ENCODE measurements at regions not wholly inside any gene's neighbourhood (a gene's known extent, or its start where the extent isn't known, plus 50 kb on each side); places are given as distances from the start of the nearest gene placed in this dataset.

- Mint-ChIP-seq H3K36me3 (ENCODE audit: low read depth) (no peaks in the 10 kb centered on the region), H3K4me1 (ENCODE audit: low read depth) (peaks cover 64% of the 10 kb centered on the region), H3K4me3 (peak overlapping the region; percentile 49), H3K9me3 (no peaks in the 10 kb centered on the region), H3K27me3 (no peaks in the 10 kb centered on the region), H3K27ac (peak overlapping the region; percentile 36)
Observed at GRCh38 chr6:144335311-144335861, 50.3 kb downstream of the UTRN start.

GRCh38 chr6:144335914-144336313 lies 50.8 kb downstream of the UTRN start:
- peaks cover 69% of the 10 kb centered on the region for H3K4me1 Mint-ChIP-seq (ENCODE audit: low read depth)
- peak overlapping the region; percentile 36 for H3K27ac Mint-ChIP-seq
- H3K4me3 Mint-ChIP-seq: peak overlapping the region; percentile 49
- no peaks in the 10 kb centered on the region for H3K9me3 Mint-ChIP-seq
- H3K27me3 Mint-ChIP-seq: no peaks in the 10 kb centered on the region
- H3K36me3 Mint-ChIP-seq (ENCODE audit: low read depth): no peaks in the 10 kb centered on the region

- Mint-ChIP-seq H3K36me3 (ENCODE audit: low read depth) (no peaks in the 10 kb centered on the region), H3K27me3 (no peaks in the 10 kb centered on the region), H3K4me1 (ENCODE audit: low read depth) (peaks cover 79% of the 10 kb centered on the region), H3K4me3 (no peak overlapping the region), H3K9me3 (no peaks in the 10 kb centered on the region), H3K27ac (no peak overlapping the region)
Observed at GRCh38 chr6:144336900-144337299, 51.8 kb downstream of the UTRN start.

GRCh38 chr6:144338474-144338873 lies 53.3 kb downstream of the UTRN start:
- Mint-ChIP-seq H3K27me3 (no peaks in the 10 kb centered on the region), H3K27ac (no peak overlapping the region), H3K4me3 (no peak overlapping the region), H3K36me3 (ENCODE audit: low read depth) (no peaks in the 10 kb centered on the region), H3K9me3 (no peaks in the 10 kb centered on the region), H3K4me1 (ENCODE audit: low read depth) (peaks cover 89% of the 10 kb centered on the region)

- no peak overlapping the region for H3K4me3 Mint-ChIP-seq
- H3K27me3 Mint-ChIP-seq: no peaks in the 10 kb centered on the region
- H3K9me3 Mint-ChIP-seq: no peaks in the 10 kb centered on the region
- peaks cover 89% of the 10 kb centered on the region for H3K4me1 Mint-ChIP-seq (ENCODE audit: low read depth)
- H3K36me3 Mint-ChIP-seq (ENCODE audit: low read depth): no peaks in the 10 kb centered on the region
- no peak overlapping the region for H3K27ac Mint-ChIP-seq
Observed at GRCh38 chr6:144338951-144339700, 54.0 kb downstream of the UTRN start.

GRCh38 chr6:144339859-144340452 lies 54.8 kb downstream of the UTRN start:
- Mint-ChIP-seq H3K4me3 (no peak overlapping the region), H3K36me3 (ENCODE audit: low read depth) (peaks cover under 1% of the 10 kb centered on the region), H3K27ac (no peak overlapping the region), H3K4me1 (ENCODE audit: low read depth) (peaks cover 90% of the 10 kb centered on the region), H3K9me3 (no peaks in the 10 kb centered on the region), H3K27me3 (no peaks in the 10 kb centered on the region)

GRCh38 chr6:144340541-144341371 lies 55.6 kb downstream of the UTRN start:
- Mint-ChIP-seq H3K27ac (no peak overlapping the region), H3K4me3 (no peak overlapping the region), H3K4me1 (ENCODE audit: low read depth) (peaks cover 90% of the 10 kb centered on the region), H3K9me3 (no peaks in the 10 kb centered on the region), H3K27me3 (no peaks in the 10 kb centered on the region), H3K36me3 (ENCODE audit: low read depth) (peaks cover 4% of the 10 kb centered on the region)

GRCh38 chr6:144341831-144342527 lies 56.8 kb downstream of the UTRN start:
- no peaks in the 10 kb centered on the region for H3K9me3 Mint-ChIP-seq
- peak overlapping the region; percentile 33 for H3K27ac Mint-ChIP-seq
- no peak overlapping the region for H3K4me3 Mint-ChIP-seq
- peaks cover 4% of the 10 kb centered on the region for H3K36me3 Mint-ChIP-seq (ENCODE audit: low read depth)
- H3K4me1 Mint-ChIP-seq (ENCODE audit: low read depth): peaks cover 87% of the 10 kb centered on the region
- H3K27me3 Mint-ChIP-seq: no peaks in the 10 kb centered on the region

- Mint-ChIP-seq H3K4me3 (peak overlapping the region; percentile 98), H3K27me3 (no peaks in the 10 kb centered on the region), H3K4me1 (ENCODE audit: low read depth) (peaks cover 91% of the 10 kb centered on the region), H3K9me3 (peaks cover 10% of the 10 kb centered on the region), H3K36me3 (ENCODE audit: low read depth) (peaks cover 18% of the 10 kb centered on the region), H3K27ac (peak overlapping the region; percentile 99)
Observed at GRCh38 chr6:144343701-144344428, 58.7 kb downstream of the UTRN start.

- H3K27ac Mint-ChIP-seq: peak overlapping the region; percentile 99
- H3K27me3 Mint-ChIP-seq: no peaks in the 10 kb centered on the region
- peaks cover 10% of the 10 kb centered on the region for H3K9me3 Mint-ChIP-seq
- H3K4me1 Mint-ChIP-seq (ENCODE audit: low read depth): peaks cover 93% of the 10 kb centered on the region
- H3K36me3 Mint-ChIP-seq (ENCODE audit: low read depth): peaks cover 21% of the 10 kb centered on the region
- H3K4me3 Mint-ChIP-seq: peak overlapping the region; percentile 98
Observed at GRCh38 chr6:144344646-144345045, 59.5 kb downstream of the UTRN start.

- Mint-ChIP-seq H3K9me3 (peaks cover 10% of the 10 kb centered on the region), H3K27ac (peak overlapping the region; percentile 99), H3K36me3 (ENCODE audit: low read depth) (peaks cover 22% of the 10 kb centered on the region), H3K4me1 (ENCODE audit: low read depth) (peaks cover 95% of the 10 kb centered on the region), H3K27me3 (no peaks in the 10 kb centered on the region), H3K4me3 (peak overlapping the region; percentile 98)
Observed at GRCh38 chr6:144345451-144345850, 60.3 kb downstream of the UTRN start.

GRCh38 chr6:144346719-144347447 lies 61.7 kb downstream of the UTRN start:
- H3K27me3 Mint-ChIP-seq: no peaks in the 10 kb centered on the region
- peaks cover 10% of the 10 kb centered on the region for H3K9me3 Mint-ChIP-seq
- H3K27ac Mint-ChIP-seq: peak overlapping the region; percentile 94
- H3K4me3 Mint-ChIP-seq: peak overlapping the region; percentile 73
- peaks cover 22% of the 10 kb centered on the region for H3K36me3 Mint-ChIP-seq (ENCODE audit: low read depth)
- H3K4me1 Mint-ChIP-seq (ENCODE audit: low read depth): peaks cover 95% of the 10 kb centered on the region

- H3K36me3 Mint-ChIP-seq (ENCODE audit: low read depth): peaks cover 22% of the 10 kb centered on the region
- peak overlapping the region; percentile 73 for H3K4me3 Mint-ChIP-seq
- peak overlapping the region; percentile 94 for H3K27ac Mint-ChIP-seq
- peaks cover 95% of the 10 kb centered on the region for H3K4me1 Mint-ChIP-seq (ENCODE audit: low read depth)
- H3K27me3 Mint-ChIP-seq: no peaks in the 10 kb centered on the region
- peaks cover 10% of the 10 kb centered on the region for H3K9me3 Mint-ChIP-seq
Observed at GRCh38 chr6:144347448-144347759, 62.3 kb downstream of the UTRN start.
